ENCODE measurements at regions not wholly inside any gene's neighbourhood (a gene's known extent, or its start where the extent isn't known, plus 50 kb on each side); places are given as distances from the start of the nearest gene placed in this dataset.

GRCh38 chr1:194445244-194445643, 1258.8 kb upstream of the B3GALT2 start:
- TF ChIP-seq GATA2 (IDR thresholded peaks at IDR 0.05; ENCODE audit: low read depth, low read length) = no peak
- TF ChIP-seq GATA3 (IDR thresholded peaks at IDR 0.05; ENCODE audit: low read depth, low read length) = no peak
